Femur (tissue), 1 donor: ENCODE measurements at regions not wholly inside any gene's neighbourhood (a gene's known extent, or its start where the extent isn't known, plus 50 kb on each side); places are given as distances from the start of the nearest gene placed in this dataset.
"Not testable (repeated sequence)": the region's sequence is repeated elsewhere in the genome, so short reads cannot be mapped to it uniquely, and the experiment has no call there.

Experiments used
- DNase-seq: peaks from one replicate; pipeline ENCODE4 v3.0.0-alpha.2; 2017

DNA sequence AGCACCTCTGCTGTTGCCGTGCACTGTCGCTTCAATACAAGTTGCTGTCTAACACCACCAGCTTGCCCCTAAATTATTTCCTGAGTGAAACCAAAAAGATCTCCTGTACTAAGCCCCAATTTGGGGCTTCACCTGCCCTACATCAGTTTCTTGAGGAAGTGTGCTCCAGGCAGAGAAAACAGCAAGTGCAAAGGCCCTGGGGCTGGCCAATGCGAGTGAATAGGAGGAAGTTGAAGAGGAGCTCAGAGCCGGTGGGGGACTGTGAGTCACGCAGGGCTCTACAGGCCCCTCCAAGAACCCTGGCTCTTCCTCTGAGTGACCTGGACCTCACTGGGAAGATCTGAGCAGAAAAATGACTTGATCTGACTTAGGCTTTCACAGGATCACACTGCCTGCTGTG is 117.2 kb downstream of the IPO8 start:
- no peak for DNase-seq

DNA sequence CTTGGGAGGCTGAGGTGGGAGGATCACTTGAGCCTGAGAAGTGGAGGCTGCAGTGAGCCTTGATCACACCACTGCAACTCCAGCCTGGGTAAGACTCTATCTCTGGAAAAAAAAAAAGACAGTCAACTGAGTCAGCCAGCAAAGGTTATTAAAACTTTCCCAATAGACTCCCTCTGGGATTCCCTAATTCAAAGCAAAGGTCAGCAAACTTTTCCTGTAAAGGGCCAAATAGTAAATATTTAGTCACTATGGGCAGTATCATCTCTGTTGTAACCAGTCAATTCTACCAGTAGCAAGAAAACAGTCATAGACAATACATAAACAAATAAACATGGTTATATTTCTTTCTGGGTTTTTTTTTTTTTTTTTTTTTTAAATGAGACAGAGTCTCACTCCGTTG is 122.5 kb downstream of the IPO8 start:
- no peak for DNase-seq

DNA sequence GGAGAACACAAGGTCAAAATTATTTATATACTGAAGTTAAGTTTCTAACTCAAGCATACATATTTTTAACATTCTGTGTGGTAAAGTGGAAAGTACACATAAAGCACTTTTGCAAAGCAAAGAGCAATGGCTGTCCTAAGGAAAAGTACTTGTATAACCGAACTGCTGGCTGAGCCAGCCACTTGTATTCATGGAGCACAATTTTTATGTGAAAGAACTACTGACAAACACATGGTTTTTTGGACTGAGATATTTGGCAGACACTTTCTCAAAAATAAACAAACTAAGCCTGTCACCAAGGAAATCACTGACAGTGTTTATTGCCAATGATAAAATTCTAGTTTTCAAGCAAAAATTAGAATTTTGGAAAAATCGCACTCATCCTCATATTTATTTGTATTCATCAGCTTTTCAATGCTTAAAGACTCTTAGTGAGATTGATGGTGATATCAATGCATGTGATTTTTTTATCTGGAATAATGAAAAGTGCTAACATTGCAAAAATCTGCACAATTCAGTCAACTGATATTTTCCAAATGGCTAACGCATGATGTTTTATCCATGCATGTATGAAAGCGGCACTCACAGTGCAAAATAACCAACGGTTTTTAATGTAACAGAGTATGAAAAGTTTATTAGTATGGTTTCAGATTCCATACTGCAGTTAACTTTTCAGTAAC is 125.3 kb downstream of the IPO8 start:
- DNase-seq, result no peak

DNA sequence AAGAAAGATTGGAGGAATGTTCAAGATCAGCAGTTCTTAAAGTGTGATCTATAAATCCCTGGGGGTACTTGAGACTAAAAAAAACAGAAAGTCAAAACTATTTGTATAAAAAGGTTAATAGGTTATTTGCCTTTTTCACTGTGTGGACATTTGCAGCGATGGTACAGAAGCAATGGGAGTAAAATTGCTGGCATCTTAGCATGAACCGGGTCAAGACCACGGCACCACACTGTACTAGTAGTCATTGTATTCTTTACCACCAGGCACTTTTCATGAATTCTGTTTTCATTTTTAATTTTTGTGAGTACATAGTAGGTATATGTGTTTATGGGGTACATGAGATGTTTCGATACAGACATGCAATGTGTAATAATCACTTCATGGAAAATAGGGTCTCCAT is 126.2 kb downstream of the IPO8 start:
- no peak for DNase-seq

DNA sequence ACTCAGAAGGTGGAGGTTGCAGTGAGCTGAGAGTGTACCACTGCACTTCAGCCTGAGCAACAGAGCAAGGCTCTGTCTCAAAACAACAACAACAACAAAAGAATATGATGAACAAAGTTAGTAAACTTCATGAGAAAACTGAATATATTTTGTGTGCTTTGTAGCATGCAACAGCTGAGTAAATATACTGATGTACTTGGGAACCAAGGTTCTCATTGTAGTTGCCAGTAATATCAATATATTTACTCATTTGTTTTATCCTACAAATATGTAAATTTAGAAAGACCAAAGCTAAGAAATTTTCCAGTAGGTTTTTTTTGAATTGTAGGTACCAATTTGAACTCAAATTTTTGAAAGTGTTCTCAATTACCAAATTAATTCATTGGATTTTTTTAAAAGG is 127.2 kb downstream of the IPO8 start:
- no peak for DNase-seq

DNA sequence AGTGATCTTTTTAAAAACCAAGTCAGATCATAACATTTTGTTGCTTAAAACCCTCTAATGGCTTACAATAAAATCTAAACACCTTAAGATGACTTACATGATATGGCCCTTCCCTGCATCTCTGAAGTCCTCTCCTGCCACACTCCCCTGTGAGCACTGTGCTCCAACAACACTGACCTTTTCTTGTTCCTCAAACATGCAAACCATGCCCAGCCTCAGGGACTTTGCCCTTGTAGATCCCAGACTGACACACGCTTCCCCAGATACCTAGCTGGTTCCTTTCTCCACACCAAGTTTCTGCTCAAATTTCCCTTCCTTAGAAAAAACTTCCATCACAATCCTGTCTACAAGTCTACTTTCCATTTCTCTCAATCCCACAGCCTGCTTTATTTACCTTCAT is 128.6 kb downstream of the IPO8 start:
- DNase-seq, result no peak

DNA sequence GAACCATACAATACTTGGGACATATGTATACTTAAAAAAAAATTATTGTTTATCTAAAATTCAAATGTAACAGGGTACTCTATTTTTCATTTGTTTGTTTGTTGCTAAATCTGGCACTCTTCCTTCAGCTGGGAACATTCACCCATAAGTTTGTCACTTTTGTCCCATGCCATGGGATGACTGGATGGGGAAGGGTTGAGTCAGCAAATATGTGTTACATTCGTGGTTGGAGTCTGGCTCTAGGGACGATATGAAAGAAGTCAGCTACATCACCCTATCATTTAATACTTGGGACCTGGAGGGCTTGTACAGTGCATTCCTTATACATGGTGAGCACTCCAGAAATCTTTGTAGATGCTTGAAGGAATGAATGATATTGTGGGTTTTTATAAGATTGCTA is 131.3 kb downstream of the IPO8 start:
- DNase-seq, result no peak

DNA sequence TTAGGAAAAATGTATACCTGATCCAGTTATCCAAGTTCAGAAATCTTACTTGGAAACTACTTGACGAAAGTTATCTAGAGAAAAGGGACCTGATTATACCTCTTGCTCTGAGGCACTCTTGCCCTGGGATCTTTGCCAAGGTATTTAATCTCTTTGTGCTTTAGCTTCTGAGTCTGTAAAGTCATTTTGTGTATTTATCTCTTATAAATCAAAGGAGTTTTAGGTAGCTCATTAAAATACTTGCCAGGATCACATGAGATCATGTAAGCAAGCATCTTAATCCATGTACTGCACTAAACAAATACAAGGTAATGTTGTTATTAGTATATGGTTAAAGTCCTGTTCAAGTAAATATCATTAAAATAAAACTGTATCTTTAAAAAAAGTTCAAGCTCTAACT is 147.5 kb downstream of the IPO8 start:
- DNase-seq, result no peak

DNA sequence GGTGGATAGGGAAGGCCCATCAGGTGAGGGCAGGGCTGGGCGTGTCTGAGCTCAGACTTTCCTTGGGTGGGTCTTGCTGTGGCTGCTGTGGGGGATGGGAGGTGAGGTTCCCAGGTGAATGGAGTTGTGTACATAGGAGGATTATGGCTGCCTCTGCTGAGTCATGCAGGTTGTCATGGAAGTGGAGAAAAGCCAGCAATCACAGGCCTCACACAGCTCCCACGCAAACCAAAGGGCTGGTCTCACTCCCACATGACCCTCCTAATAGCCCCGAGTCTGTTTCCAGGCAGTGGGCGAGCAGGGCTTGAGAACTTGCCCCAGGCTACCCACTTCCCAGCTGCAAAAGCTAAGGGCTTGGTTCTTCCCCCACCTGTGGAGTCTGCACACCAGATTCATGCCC is 149.5 kb downstream of the IPO8 start:
- DNase-seq, result no peak

DNA sequence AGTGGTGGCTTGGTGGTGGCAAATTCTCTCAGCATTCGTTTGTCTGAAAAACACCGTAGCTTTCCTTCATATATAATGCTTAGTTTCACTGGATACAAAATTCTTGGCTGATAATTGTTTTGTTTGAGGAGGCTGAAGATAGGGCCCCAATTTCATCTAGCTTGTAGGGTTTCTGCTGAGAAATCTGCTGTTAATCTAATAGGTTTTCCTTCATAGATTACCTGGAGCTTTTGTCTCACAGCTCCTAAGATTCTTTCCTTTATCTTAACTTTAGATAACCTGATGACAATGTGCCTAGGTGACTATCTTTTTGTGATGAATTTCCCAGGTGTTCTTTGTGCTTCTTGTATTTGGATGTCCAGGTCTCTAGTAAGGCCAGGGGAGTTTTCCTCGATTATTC is 151.0 kb downstream of the IPO8 start:
- not testable (repeated sequence) for DNase-seq

DNA sequence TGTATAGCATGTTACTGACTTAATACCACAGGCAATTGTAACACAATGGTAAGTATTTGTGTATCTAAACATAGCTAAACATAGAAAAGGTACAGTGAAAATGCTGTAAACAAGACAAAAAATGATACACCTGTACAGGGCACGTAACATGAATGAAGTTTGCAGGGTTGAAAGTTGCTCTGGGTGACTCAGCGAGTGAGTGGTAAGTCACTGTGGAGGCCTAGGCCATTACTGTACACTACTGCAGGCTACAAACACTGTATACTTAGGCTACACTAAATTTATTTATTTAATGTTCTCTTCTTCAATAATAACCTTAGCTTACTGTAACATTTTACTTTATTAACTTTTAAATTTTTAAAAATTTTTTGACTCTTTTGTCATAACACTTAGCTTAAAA is 158.4 kb downstream of the IPO8 start:
- no peak for DNase-seq

DNA sequence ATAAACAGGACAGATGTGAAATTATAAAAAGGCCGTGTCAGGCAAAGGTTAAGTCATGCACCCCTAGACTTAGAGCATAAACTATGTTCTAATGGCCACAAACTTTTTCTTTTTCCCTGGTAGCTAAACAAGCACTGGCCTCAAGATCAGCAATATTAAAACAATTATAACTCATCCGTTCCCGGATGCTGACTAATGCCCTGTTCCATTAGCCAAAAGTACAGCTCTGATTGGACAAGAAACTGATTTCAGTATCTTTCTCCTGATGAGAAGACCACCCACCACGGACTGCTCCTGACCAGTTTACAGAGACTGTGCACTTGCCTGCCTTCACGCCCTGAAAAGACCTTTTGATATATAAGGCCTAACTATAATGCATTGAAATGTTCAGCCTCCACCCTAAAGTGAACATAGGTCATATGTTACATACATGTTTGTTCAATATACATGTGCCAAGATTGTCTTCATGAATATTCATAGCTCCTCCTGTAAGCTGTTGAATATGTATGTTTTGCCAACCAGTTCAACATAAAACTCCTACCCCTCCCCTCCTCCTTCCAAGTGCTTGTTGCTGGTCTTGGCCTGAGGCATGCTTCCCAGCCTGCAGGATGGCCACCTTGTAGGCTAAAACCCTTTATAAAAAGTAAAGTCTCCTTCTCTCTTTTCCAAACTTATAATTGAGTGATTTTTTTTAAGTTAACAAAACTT is 162.0 kb downstream of the IPO8 start:
- no peak for DNase-seq

DNA sequence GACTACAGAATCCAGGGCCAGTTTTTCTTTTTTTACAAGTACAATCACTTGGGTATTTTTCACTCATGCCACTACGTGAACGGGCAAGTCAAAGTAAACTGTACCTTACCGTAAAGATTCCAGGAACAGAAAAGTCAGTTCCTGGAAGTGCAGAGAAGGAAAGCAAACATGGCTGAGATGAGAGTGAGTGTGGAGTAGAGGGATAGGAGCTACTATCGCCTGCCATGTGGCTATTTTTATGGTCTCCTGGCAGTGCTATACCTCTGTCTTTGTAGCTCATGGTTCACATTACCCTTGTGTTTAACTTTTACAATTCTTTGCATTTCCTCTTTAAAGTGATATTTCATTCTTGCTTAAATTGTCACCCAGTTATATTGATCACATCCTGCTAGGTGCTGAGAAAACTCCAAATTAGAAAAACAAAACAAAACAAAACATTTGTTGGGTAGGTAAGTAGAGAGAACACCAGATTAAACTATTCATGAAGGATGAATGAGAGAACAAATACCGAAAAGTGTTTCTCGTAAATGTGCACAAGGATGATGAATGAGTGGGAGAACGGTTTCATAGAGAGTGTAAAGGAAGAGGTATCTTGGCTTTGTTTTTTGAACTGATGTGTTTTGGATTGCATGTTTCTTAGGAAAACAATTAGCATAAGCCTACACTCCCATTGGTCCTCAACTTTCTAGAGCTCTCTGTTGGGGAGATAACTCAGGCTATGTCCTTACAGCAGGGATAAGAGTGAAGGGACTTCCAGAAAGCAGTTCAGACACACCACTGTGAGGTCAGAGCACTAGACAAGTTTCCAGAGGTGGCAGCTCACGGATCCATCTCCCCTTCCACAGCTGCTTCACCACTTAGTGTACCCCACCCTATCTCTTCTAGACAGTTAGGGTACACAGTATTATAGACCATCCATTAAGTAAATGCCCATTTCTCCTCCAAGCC is 163.7 kb downstream of the IPO8 start:
- no peak for DNase-seq

DNA sequence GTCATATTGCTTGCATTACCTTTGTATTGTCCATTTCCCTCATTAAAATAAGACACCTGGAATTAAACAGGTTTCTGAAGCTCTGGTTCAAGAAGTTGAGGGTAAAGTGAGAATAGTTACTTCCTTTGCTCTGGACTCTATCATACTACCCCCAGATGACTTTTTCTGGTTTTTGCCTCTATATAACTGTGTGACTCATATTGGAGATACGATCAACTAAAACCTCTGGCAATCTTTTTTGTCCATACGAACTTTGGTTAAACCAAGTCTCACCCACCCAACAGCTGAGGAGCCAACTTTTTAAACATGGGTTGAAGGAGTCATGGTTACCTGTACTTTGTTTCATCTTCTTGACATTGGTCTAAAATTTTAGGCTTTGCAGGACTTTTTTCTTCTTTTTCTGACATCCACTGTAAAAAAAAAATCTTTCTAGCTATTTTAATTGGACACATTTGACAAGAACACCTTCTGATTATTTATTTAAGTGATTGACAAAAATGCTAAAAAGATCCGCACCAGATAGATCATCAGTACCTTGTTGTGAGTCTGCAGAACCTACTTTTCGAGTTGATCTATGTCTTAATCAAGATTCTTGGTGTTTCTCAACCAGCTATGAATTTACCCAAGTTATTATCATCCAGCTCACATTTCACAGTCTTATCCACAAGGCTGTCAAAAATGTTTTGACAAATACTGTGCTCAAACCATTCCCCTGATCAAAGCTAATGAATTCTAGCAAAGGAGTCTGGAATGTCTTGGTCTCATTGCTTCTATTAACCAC is 166.0 kb downstream of the IPO8 start:
- no peak for DNase-seq

DNA sequence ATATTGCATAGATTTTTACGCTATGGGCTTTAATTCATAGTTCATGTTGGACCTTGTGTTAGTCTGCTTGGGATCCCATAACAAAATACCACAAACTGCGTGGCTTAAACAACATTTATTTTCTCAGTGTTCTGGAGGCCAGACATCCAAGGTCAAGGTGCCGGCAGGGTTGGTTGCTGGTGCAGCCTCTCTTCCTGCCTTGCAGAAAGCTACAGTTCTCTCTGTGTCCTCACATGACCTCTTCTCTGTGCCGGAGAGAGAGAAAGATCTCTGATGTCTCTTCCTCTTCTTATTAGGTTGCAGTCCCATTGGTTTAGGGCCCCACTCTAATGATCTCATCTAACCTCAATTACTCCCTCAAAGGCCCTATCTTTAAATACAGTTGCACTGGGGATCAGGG is 170.5 kb downstream of the IPO8 start:
- DNase-seq, result no peak

DNA sequence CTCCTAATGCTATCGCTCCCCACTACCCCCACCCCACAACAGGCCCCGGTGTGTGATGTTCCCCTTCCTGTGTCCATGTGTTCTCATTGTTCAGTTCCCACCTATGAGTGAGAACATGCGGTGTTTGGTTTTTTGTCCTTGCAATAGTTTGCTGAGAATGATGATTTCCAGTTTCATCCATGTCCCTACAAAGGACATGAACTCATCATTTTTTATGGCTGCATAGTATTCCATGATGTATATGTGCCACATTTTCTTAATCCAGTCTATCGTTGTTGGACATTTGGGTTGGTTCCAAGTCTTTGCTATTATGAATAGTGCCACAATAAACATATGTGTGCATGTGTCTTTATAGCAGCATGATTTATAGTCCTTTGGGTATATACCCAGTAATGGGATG is 175.4 kb downstream of the IPO8 start:
- DNase-seq, result not testable (repeated sequence)

DNA sequence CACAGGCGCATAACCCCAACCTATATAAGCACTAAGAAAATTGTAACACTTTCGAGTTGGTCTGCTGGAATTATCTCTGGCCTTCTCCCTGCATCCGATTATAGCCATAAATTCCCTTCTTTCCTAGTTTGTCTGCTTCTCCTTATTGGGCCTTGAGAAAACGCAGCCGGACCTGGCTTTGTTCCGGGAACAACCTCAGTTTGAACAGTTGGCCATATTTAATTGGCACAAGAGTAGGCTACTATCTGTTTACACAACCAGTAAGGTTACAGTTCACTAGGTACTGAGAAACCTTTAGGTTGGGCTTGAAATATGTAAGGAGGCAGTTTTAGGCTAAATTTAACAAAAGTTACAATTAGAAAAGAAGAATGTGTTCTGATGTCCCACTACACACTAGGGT is 176.1 kb downstream of the IPO8 start:
- no peak for DNase-seq

DNA sequence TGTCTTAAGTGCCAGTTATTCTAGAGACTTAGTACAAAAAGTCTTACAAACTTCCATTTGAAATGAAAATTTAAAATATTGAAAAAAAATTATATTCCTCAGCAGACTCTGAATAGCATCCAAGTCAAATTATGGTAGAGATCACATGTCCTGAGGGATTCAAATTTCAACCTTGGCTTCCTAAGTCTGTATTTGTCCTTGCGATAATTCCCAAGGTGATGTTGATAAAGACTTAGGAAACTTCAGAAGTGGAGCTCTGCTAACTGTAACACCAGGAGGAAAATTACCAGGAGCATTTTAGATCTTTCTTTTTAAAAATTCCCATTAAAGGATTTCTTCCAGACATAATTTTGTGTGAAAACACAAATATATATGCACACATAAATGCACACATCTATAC is 178.3 kb downstream of the IPO8 start:
- no peak for DNase-seq

DNA sequence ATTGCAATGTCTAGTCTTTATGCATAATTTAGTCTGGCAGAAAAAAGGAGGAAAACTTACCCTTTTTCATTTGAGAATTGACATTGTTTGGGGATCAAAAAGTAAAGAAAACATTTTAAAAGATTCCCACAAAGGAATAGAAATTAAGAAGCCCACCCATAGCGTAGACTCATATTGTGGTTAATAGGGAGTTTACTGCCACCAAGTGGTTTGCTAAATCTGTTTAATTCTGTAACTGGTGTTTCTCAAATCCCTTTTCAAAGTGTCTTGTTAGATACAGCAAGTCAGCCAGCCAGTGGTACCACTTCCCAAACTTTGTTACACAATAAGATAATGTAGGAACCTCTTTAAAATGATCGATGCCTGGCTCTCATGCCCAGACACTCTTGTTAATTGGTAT is 180.3 kb downstream of the IPO8 start:
- no peak for DNase-seq

DNA sequence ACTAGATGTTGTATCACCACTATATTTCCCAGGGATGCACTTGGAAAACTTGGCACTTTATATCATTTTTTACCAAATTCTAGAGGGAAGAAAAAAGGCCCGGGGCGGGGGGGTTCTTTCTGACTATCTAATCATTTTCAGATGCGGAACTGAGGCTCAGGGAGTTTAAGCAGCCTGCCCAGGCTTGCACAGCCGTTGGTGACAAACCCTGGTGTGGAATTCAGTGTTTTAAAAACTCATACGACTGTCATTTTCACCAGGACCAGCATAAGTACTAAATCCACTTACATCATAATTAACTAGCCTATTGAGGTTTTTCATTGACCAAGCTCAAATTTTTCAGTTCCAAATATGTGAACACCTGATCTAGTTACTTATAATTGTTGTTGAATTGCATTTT is 181.0 kb downstream of the IPO8 start:
- DNase-seq, result no peak

DNA sequence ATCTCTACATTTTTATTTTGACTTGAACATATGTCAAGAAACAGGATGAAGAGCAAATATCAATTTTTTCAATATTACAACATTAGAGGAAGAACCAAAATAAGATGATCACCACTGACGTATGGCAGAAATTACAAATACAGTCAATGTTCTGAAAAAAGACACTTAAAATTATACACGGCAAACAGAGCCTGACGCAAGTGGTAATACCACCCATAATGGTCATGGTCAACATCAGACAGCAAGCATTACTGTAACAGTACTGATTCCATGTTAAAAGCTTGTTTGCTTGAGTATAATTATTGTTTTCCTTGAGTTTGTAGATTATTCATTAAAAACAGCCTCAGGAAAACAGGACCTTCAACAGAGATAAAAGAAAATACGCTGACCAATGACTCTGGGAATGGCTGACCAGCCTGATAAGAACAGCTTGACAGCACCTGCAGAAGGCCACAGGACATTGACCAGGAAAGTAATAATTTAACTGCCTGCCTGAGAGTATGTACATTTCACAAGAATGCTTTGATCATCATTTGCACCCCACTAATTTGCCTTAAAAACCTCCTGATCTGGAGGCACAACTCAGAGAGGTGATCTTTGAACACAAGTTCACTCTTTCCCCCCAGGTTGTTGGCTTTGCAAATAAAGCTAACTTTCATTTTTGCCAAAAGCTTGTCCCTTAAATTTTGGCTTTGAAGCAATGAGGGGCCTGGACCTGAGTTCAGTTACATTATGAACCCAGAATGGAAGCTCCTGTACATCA is 187.3 kb downstream of the IPO8 start:
- DNase-seq, result no peak

DNA sequence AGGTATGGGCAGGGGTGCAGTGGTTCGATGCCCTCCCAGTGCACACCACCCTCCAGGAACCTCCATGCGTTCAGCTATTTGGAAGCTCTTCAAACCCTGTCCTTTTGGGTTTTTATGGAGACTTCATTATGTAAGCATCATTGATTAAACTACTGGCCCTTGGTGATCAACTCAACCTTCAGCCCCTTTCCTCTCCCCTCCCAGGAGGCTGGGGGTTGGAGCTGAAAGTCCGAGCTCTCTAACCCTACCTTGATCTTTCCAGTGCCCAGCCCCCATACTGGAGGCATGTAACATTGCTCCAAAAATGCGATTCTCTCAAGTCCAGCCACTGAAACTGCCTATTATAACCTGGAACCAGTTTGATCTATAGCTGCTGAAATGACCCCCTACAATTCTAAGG is 188.1 kb downstream of the IPO8 start:
- no peak for DNase-seq
